Stimulated activated CD8-positive, alpha-beta memory T cell treated with anti-CD3 and anti-CD28 coated beads, Interleukin-7, amount 100 ng/mL, for 48 hours (primary cell): ENCODE measurements at regions not wholly inside any gene's neighbourhood (a gene's known extent, or its start where the extent isn't known, plus 50 kb on each side); places are given as distances from the start of the nearest gene placed in this dataset.
"Not testable (repeated sequence)": the region's sequence is repeated elsewhere in the genome, so short reads cannot be mapped to it uniquely, and the experiment has no call there.

Source experiments
- DNase-seq, 2 donors: peaks; one replicate each; pipeline ENCODE4 v3.0.0-alpha.2; 2020; ENCODE audit warnings: low read depth in 1 of 2; ENCODE audit errors: extremely low read depth in 1 of 2

GRCh38 chr5:6082685-6083084, 295.7 kb downstream of the MED10 start:
- DNase-seq: no peak

GRCh38 chr5:6081727-6082210, 296.6 kb downstream of the MED10 start:
- DNase-seq: no peak

- no peak for DNase-seq
Measured at GRCh38 chr5:6080930-6081726, 297.2 kb downstream of the MED10 start.

GRCh38 chr5:6080436-6080835, 297.9 kb downstream of the MED10 start:
- DNase-seq: no peak

- DNase-seq: no peak
Measured at GRCh38 chr5:6078881-6079280, 299.5 kb downstream of the MED10 start.

GRCh38 chr5:6076341-6077239, 301.8 kb downstream of the MED10 start:
- no peak for DNase-seq

- not testable (repeated sequence) for DNase-seq
Measured at GRCh38 chr5:6072488-6072887, 305.9 kb downstream of the MED10 start.

- DNase-seq: no peak
Measured at GRCh38 chr5:6069496-6070185, 308.7 kb downstream of the MED10 start.

GRCh38 chr5:6066016-6066415, 312.3 kb downstream of the MED10 start:
- no peak for DNase-seq

GRCh38 chr5:6059137-6059800, 319.1 kb downstream of the MED10 start:
- no peak for DNase-seq

- DNase-seq: no peak
Measured at GRCh38 chr5:6058055-6058715, 320.2 kb downstream of the MED10 start.

GRCh38 chr5:6056280-6056679, 322.1 kb downstream of the MED10 start:
- DNase-seq: no peak

GRCh38 chr5:6049662-6050061, 328.7 kb downstream of the MED10 start:
- no peak for DNase-seq

- no peak for DNase-seq
Measured at GRCh38 chr5:6048746-6049145, 329.6 kb downstream of the MED10 start.

GRCh38 chr5:6046296-6046967, 331.9 kb downstream of the MED10 start:
- no peak for DNase-seq

GRCh38 chr5:6043491-6044310, 334.6 kb downstream of the MED10 start:
- DNase-seq: no peak

GRCh38 chr5:6041977-6042550, 336.3 kb downstream of the MED10 start:
- no peak for DNase-seq

GRCh38 chr5:6039111-6039510, 339.2 kb downstream of the MED10 start:
- no peak for DNase-seq
